Panc1 (cell line): ENCODE measurements at regions not wholly inside any gene's neighbourhood (a gene's known extent, or its start where the extent isn't known, plus 50 kb on each side); places are given as distances from the start of the nearest gene placed in this dataset.

Source experiments
- CTCF ChIP-seq: fragments of 450-650 bp; IDR thresholded peaks from 2 replicates; pipeline ENCODE4 v1.5.1; 2017; ENCODE audit warnings: mild to moderate bottlenecking
- POLR2AphosphoS5 ChIP-seq: IDR thresholded peaks from 2 replicates; pipeline ENCODE4 v1.6.1; 2012; ENCODE audit warnings: mild to moderate bottlenecking, low read depth, low read length, moderate library complexity
- REST ChIP-seq, 2 experiments: IDR thresholded peaks; 2 replicates each; pipeline ENCODE4 v1.6.1; 2011 to 2012; ENCODE audit warnings: low read depth in 2 of 2, control low read depth in 1 of 2, low read length in 1 of 2, mild to moderate bottlenecking in 1 of 2, moderate library complexity in 1 of 2; ENCODE audit not compliant: insufficient read depth in 1 of 2
- SIN3A ChIP-seq: IDR thresholded peaks from 2 replicates; pipeline ENCODE4 v1.6.1; 2012; ENCODE audit warnings: low read depth, mild to moderate bottlenecking, low read length, moderate library complexity, borderline replicate concordance; ENCODE audit not compliant: insufficient read depth
- TCF7L2 ChIP-seq: IDR thresholded peaks from 2 replicates; pipeline ENCODE4 v1.6.1; 2011; ENCODE audit warnings: mild to moderate bottlenecking, low read depth, low read length, inconsistent platforms

- TF ChIP-seq POLR2AphosphoS5 (no peak), CTCF (no peak), REST (IDR thresholded peaks at IDR 0.05; ENCODE audit: insufficient read depth in 1 of 2, low read depth in 2 of 2, low read length in 1 of 2) (no peak), SIN3A (no peak), TCF7L2 (no peak)
These were observed 353.3 kb upstream of the CD180 start for GRCh38 chr5:67549947-67550346.
